ENCODE measurements at regions not wholly inside any gene's neighbourhood (a gene's known extent, or its start where the extent isn't known, plus 50 kb on each side); places are given as distances from the start of the nearest gene placed in this dataset.

- TF ChIP-seq CTCF (conservative IDR thresholded peaks at IDR 0.05) = no peak
- TF ChIP-seq ZFX (IDR thresholded peaks at IDR 0.05) = no peak
Measured at GRCh38 chr6:3913958-3914337, 64.8 kb downstream of the FAM50B start.

Data from C4-2B (cell line).